ENCODE measurements at regions not wholly inside any gene's neighbourhood (a gene's known extent, or its start where the extent isn't known, plus 50 kb on each side); places are given as distances from the start of the nearest gene placed in this dataset.

GRCh38 chr15:94555841-94556519 is 324.6 kb downstream of the MCTP2 start:
- Histone ChIP-seq H3K27me3 (no peaks in the 10 kb centered on the region), H3K4me1 (no peaks in the 10 kb centered on the region), H3K36me3 (no peaks in the 10 kb centered on the region), H3K27ac (no peak overlapping the region), H3K4me3 (no peak overlapping the region), H3K9me3 (no peaks in the 10 kb centered on the region)
- intact Hi-C loops (cut with DNase I; ENCODE audit: low total_unique reads), result no loop called here
- TF ChIP-seq POLR2A (IDR thresholded peaks at IDR 0.05) (no peak), CTCF (IDR thresholded peaks at IDR 0.05) (no peak), POLR2AphosphoS5 (IDR thresholded peaks at IDR 0.05) (no peak)
- no peak for DNase-seq (ENCODE audit: low spot score in 2 of 2)

GRCh38 chr15:94561036-94561689 is 329.8 kb downstream of the MCTP2 start:
- DNase-seq (ENCODE audit: low spot score in 2 of 2), result no peak
- no peaks in the 10 kb centered on the region for H3K27me3 ChIP-seq
- H3K27ac ChIP-seq, result no peak overlapping the region
- intact Hi-C loops (cut with DNase I; ENCODE audit: low total_unique reads), result no loop called here
- no peaks in the 10 kb centered on the region for H3K4me1 ChIP-seq
- no peak for TF ChIP-seq POLR2AphosphoS5 (IDR thresholded peaks at IDR 0.05)
- TF ChIP-seq CTCF (IDR thresholded peaks at IDR 0.05), result no peak
- no peak for TF ChIP-seq POLR2A (IDR thresholded peaks at IDR 0.05)
- H3K4me3 ChIP-seq, result no peak overlapping the region
- H3K9me3 ChIP-seq, result peaks cover under 1 to 10% of the 10 kb centered on the region in 2 donors
- no peaks in the 10 kb centered on the region for H3K36me3 ChIP-seq

- H3K9me3 ChIP-seq, result peaks cover 3 to 10% of the 10 kb centered on the region in 2 donors
- intact Hi-C loops (cut with DNase I; ENCODE audit: low total_unique reads), result no loop called here
- H3K4me1 ChIP-seq, result no peaks in the 10 kb centered on the region
- DNase-seq (ENCODE audit: low spot score in 2 of 2), result no peak
- H3K27me3 ChIP-seq, result no peaks in the 10 kb centered on the region
- no peak overlapping the region for H3K27ac ChIP-seq
- no peak overlapping the region for H3K4me3 ChIP-seq
- no peaks in the 10 kb centered on the region for H3K36me3 ChIP-seq
- no peak for TF ChIP-seq POLR2A (IDR thresholded peaks at IDR 0.05)
- no peak for TF ChIP-seq POLR2AphosphoS5 (IDR thresholded peaks at IDR 0.05)
- TF ChIP-seq CTCF (IDR thresholded peaks at IDR 0.05), result no peak
Measured at GRCh38 chr15:94563456-94563855, 332.1 kb downstream of the MCTP2 start.

GRCh38 chr15:94576889-94577533 is 345.6 kb downstream of the MCTP2 start:
- no peaks in the 10 kb centered on the region for H3K27me3 ChIP-seq
- no peak for DNase-seq (ENCODE audit: low spot score in 2 of 2)
- intact Hi-C loops (cut with DNase I; ENCODE audit: low total_unique reads), result no loop called here
- H3K27ac ChIP-seq, result no peak overlapping the region
- H3K4me1 ChIP-seq, result no peaks in the 10 kb centered on the region
- H3K9me3 ChIP-seq, result no peaks in the 10 kb centered on the region
- TF ChIP-seq POLR2AphosphoS5 (IDR thresholded peaks at IDR 0.05) (no peak), POLR2A (IDR thresholded peaks at IDR 0.05) (no peak), CTCF (IDR thresholded peaks at IDR 0.05) (no peak)
- no peak overlapping the region for H3K4me3 ChIP-seq
- no peaks in the 10 kb centered on the region for H3K36me3 ChIP-seq

GRCh38 chr15:94579286-94579685 is 347.9 kb downstream of the MCTP2 start:
- no peak for TF ChIP-seq POLR2AphosphoS5 (IDR thresholded peaks at IDR 0.05)
- TF ChIP-seq CTCF (IDR thresholded peaks at IDR 0.05), result no peak
- TF ChIP-seq POLR2A (IDR thresholded peaks at IDR 0.05), result no peak
- H3K9me3 ChIP-seq, result no peaks in the 10 kb centered on the region
- no peak overlapping the region for H3K27ac ChIP-seq
- no peaks in the 10 kb centered on the region for H3K27me3 ChIP-seq
- H3K36me3 ChIP-seq, result no peaks in the 10 kb centered on the region
- intact Hi-C loops (cut with DNase I; ENCODE audit: low total_unique reads), result no loop called here
- DNase-seq (ENCODE audit: low spot score in 2 of 2), result no peak
- H3K4me3 ChIP-seq, result no peak overlapping the region
- H3K4me1 ChIP-seq, result no peaks in the 10 kb centered on the region
